ENCODE measurements at regions not wholly inside any gene's neighbourhood (a gene's known extent, or its start where the extent isn't known, plus 50 kb on each side); places are given as distances from the start of the nearest gene placed in this dataset.
"Not testable (repeated sequence)": the region's sequence is repeated elsewhere in the genome, so short reads cannot be mapped to it uniquely, and the experiment has no call there.

- Mint-ChIP-seq H3K4me1 (no peaks in the 10 kb centered on the region), H3K36me3 (peaks cover 3% of the 10 kb centered on the region), H3K4me3 (no peak overlapping the region), H3K9me3 (peaks cover 16% of the 10 kb centered on the region), H3K27ac (no peak overlapping the region), H3K27me3 (ENCODE audit: low read depth) (no peaks in the 10 kb centered on the region)
- no peak for DNase-seq (ENCODE audit: low spot score in 2 of 2, unreplicated experiment in 2 of 2)
- no peak for TF ChIP-seq CTCF (IDR thresholded peaks at IDR 0.05; ENCODE audit: unreplicated experiment)
Observed at GRCh38 chr5:110832683-110833082, 93.9 kb downstream of the SLC25A46 start.

GRCh38 chr5:110834933-110835332 lies 96.1 kb downstream of the SLC25A46 start:
- not testable (repeated sequence) for H3K27me3 Mint-ChIP-seq (ENCODE audit: low read depth); H3K4me1 Mint-ChIP-seq; H3K27ac Mint-ChIP-seq; H3K9me3 Mint-ChIP-seq; H3K36me3 Mint-ChIP-seq; H3K4me3 Mint-ChIP-seq; DNase-seq (ENCODE audit: low spot score in 2 of 2, unreplicated experiment in 2 of 2)

GRCh38 chr5:110836851-110837250 lies 98.0 kb downstream of the SLC25A46 start:
- H3K4me1 Mint-ChIP-seq, result no peaks in the 10 kb centered on the region
- DNase-seq (ENCODE audit: low spot score in 2 of 2, unreplicated experiment in 2 of 2), result no peak
- no peak overlapping the region for H3K4me3 Mint-ChIP-seq
- no peak overlapping the region for H3K27ac Mint-ChIP-seq
- TF ChIP-seq CTCF (IDR thresholded peaks at IDR 0.05; ENCODE audit: unreplicated experiment), result no peak
- peaks cover 3% of the 10 kb centered on the region for H3K27me3 Mint-ChIP-seq (ENCODE audit: low read depth)
- H3K36me3 Mint-ChIP-seq, result no peaks in the 10 kb centered on the region
- H3K9me3 Mint-ChIP-seq, result peaks cover 5% of the 10 kb centered on the region

- H3K9me3 Mint-ChIP-seq; H3K4me1 Mint-ChIP-seq; H3K4me3 Mint-ChIP-seq; H3K27ac Mint-ChIP-seq; H3K36me3 Mint-ChIP-seq; H3K27me3 Mint-ChIP-seq (ENCODE audit: low read depth); DNase-seq (ENCODE audit: low spot score in 2 of 2, unreplicated experiment in 2 of 2): not testable (repeated sequence)
Observed at GRCh38 chr5:110838357-110838756, 99.5 kb downstream of the SLC25A46 start.

- no peaks in the 10 kb centered on the region for H3K36me3 Mint-ChIP-seq
- H3K4me1 Mint-ChIP-seq, result no peaks in the 10 kb centered on the region
- no peak overlapping the region for H3K4me3 Mint-ChIP-seq
- H3K27ac Mint-ChIP-seq, result no peak overlapping the region
- TF ChIP-seq CTCF (IDR thresholded peaks at IDR 0.05; ENCODE audit: unreplicated experiment), result no peak
- H3K9me3 Mint-ChIP-seq, result peaks cover 5% of the 10 kb centered on the region
- no peak for DNase-seq (ENCODE audit: low spot score in 2 of 2, unreplicated experiment in 2 of 2)
- H3K27me3 Mint-ChIP-seq (ENCODE audit: low read depth), result peaks cover 3% of the 10 kb centered on the region
Observed at GRCh38 chr5:110838961-110839360, 100.2 kb downstream of the SLC25A46 start.

- no peak for TF ChIP-seq CTCF (IDR thresholded peaks at IDR 0.05; ENCODE audit: unreplicated experiment)
- H3K27ac Mint-ChIP-seq, result no peak overlapping the region
- H3K4me1 Mint-ChIP-seq, result no peaks in the 10 kb centered on the region
- H3K9me3 Mint-ChIP-seq, result peaks cover 5% of the 10 kb centered on the region
- no peaks in the 10 kb centered on the region for H3K36me3 Mint-ChIP-seq
- H3K4me3 Mint-ChIP-seq, result no peak overlapping the region
- DNase-seq (ENCODE audit: low spot score in 2 of 2, unreplicated experiment in 2 of 2), result no peak
- H3K27me3 Mint-ChIP-seq (ENCODE audit: low read depth), result peaks cover 3% of the 10 kb centered on the region
Observed at GRCh38 chr5:110840347-110840960, 101.6 kb downstream of the SLC25A46 start.

- Mint-ChIP-seq H3K27ac (no peak overlapping the region), H3K36me3 (no peaks in the 10 kb centered on the region), H3K9me3 (no peaks in the 10 kb centered on the region), H3K4me3 (no peak overlapping the region), H3K4me1 (no peaks in the 10 kb centered on the region), H3K27me3 (ENCODE audit: low read depth) (peaks cover 3% of the 10 kb centered on the region)
- DNase-seq (ENCODE audit: low spot score in 2 of 2, unreplicated experiment in 2 of 2), result no peak
- TF ChIP-seq CTCF (IDR thresholded peaks at IDR 0.05; ENCODE audit: unreplicated experiment), result no peak
Observed at GRCh38 chr5:110841137-110841536, 102.3 kb downstream of the SLC25A46 start.

All from mesothelial cell of epicardium (in vitro differentiated cells).